ENCODE measurements at regions not wholly inside any gene's neighbourhood (a gene's known extent, or its start where the extent isn't known, plus 50 kb on each side); places are given as distances from the start of the nearest gene placed in this dataset.

DNA sequence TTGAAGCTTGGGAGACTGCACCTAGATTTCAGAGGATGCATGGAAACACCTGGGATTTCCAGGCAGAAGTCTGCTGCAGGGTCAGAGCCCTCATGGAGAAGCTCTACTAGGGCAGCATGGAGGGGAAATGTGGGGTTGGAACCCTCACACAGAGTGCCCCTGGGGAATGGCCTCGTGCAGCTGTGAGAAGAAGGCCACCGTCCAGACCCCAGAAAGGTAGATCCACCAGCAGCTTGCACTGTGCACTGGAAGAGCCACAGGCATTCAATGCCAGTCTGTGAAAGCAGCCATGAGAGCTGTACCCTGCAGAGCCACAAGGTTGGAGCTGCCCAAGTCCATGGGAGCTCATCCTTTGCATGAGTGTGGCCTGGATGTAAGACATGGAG, 285.3 kb upstream of the FAM174A start:
- DNase-seq (no peak), ATAC-seq (ENCODE audit: insufficient read depth, low read depth) (no peak)
- Histone ChIP-seq H2AFZ (ENCODE audit: low read depth, low read length) (no peak overlapping the region), H3K79me2 (ENCODE audit: insufficient read depth, low read length) (no peaks in the 10 kb centered on the region), H3K4me1 (ENCODE audit: insufficient read depth, low read length) (no peaks in the 10 kb centered on the region), H3K27ac (ENCODE audit: low read length) (no peak overlapping the region), H3K36me3 (ENCODE audit: insufficient read depth, low read length) (no peaks in the 10 kb centered on the region), H3K4me2 (ENCODE audit: insufficient read depth, low read length) (no peak overlapping the region), H3K4me3 (ENCODE audit: low read depth in 1 of 2, low read length in 2 of 2) (no peak overlapping the region), H3K9me3 (ENCODE audit: insufficient read depth, low read length, severe bottlenecking) (no peaks in the 10 kb centered on the region), H4K20me1 (ENCODE audit: insufficient read depth, low read length) (no peaks in the 10 kb centered on the region), H3K27me3 (ENCODE audit: insufficient read depth, low read length, poor library complexity) (no peaks in the 10 kb centered on the region), H3K9ac (ENCODE audit: low read depth, low read length) (no peak overlapping the region)
- TF ChIP-seq, protein P1, sequence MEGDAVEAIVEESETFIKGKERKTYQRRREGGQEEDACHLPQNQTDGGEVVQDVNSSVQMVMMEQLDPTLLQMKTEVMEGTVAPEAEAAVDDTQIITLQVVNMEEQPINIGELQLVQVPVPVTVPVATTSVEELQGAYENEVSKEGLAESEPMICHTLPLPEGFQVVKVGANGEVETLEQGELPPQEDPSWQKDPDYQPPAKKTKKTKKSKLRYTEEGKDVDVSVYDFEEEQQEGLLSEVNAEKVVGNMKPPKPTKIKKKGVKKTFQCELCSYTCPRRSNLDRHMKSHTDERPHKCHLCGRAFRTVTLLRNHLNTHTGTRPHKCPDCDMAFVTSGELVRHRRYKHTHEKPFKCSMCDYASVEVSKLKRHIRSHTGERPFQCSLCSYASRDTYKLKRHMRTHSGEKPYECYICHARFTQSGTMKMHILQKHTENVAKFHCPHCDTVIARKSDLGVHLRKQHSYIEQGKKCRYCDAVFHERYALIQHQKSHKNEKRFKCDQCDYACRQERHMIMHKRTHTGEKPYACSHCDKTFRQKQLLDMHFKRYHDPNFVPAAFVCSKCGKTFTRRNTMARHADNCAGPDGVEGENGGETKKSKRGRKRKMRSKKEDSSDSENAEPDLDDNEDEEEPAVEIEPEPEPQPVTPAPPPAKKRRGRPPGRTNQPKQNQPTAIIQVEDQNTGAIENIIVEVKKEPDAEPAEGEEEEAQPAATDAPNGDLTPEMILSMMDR (IDR thresholded peaks at IDR 0.05; ENCODE audit: borderline replicate concordance, extremely low read depth, low read length, poor library complexity, severe bottlenecking), result no peak
- TF ChIP-seq EZH2 (IDR thresholded peaks at IDR 0.05; ENCODE audit: borderline replicate concordance, low read depth, low read length, severe bottlenecking), result no peak

DNA sequence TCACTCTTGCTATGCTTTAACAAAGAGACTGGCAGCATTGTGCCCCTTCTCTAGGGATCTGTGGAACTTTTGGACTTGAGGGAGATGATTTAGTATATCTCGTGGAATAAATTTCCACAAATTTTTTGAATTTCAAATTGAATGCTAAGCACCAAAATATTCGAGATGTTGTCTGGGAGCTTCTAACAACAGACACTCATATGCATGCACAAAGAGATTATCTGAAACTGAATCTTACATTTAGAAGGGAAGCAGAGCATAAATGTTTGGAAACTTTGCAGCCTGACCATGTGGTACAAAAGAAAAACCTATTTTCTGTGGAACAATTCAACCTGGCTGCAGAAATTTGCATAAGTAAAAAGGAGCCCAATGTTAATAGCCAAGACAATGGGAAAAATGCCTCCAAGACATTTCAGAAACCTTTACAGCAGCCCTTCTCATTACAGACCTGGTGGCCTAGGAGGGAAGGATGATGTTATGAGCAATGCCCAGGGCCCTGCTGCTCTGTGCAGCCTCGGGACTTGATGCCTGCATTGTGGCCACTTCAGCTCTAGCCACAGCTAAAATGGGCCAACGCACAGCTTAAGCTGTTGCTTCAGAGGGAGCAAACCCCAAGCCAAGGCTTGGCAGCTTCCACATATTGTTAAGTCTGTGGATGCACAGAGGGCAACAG, 285.8 kb upstream of the FAM174A start:
- DNase-seq, result no peak

DNA sequence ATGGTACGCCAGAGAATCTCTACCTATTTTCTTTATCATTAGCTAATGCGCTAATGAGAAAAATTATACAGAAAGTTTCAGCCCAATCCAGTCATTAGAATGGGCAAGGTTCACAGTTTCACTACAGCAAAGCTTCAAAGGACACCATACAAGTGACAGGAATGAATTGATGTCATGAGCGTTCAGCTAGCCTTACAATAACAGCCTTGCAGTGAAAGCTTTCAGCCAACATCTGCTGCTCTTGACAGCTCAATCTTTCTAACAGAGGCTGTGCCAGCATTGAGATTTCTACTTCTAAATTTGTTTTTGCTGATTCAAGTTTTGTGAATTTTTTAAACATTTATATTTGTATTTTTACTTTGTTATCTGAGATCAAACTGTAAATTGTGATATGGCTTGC, 302.4 kb upstream of the FAM174A start:
- no peak overlapping the region for H3K4me2 ChIP-seq (ENCODE audit: insufficient read depth, low read length)
- H2AFZ ChIP-seq (ENCODE audit: low read depth, low read length), result no peak overlapping the region
- H3K27me3 ChIP-seq (ENCODE audit: insufficient read depth, low read length, poor library complexity), result no peaks in the 10 kb centered on the region
- no peaks in the 10 kb centered on the region for H3K79me2 ChIP-seq (ENCODE audit: insufficient read depth, low read length)
- no peak overlapping the region for H3K4me3 ChIP-seq (ENCODE audit: low read depth in 1 of 2, low read length in 2 of 2)
- H3K27ac ChIP-seq (ENCODE audit: low read length), result no peak overlapping the region
- H3K4me1 ChIP-seq (ENCODE audit: insufficient read depth, low read length), result no peaks in the 10 kb centered on the region
- no peaks in the 10 kb centered on the region for H3K9me3 ChIP-seq (ENCODE audit: insufficient read depth, low read length, severe bottlenecking)
- DNase-seq (no peak), ATAC-seq (ENCODE audit: insufficient read depth, low read depth) (no peak)
- H3K36me3 ChIP-seq (ENCODE audit: insufficient read depth, low read length), result no peaks in the 10 kb centered on the region
- H3K9ac ChIP-seq (ENCODE audit: low read depth, low read length), result no peak overlapping the region
- H4K20me1 ChIP-seq (ENCODE audit: insufficient read depth, low read length), result no peaks in the 10 kb centered on the region
- TF ChIP-seq, protein P1 (IDR thresholded peaks at IDR 0.05; ENCODE audit: borderline replicate concordance, extremely low read depth, low read length, poor library complexity, severe bottlenecking), result no peak
- no peak for TF ChIP-seq EZH2 (IDR thresholded peaks at IDR 0.05; ENCODE audit: borderline replicate concordance, low read depth, low read length, severe bottlenecking)

More for the DNA sequence above, 285.8 kb upstream of the FAM174A start:
- Histone ChIP-seq H3K4me2 (ENCODE audit: insufficient read depth, low read length) (no peak overlapping the region), H3K9me3 (ENCODE audit: insufficient read depth, low read length, severe bottlenecking) (no peaks in the 10 kb centered on the region), H3K79me2 (ENCODE audit: insufficient read depth, low read length) (no peaks in the 10 kb centered on the region), H3K27ac (ENCODE audit: low read length) (no peak overlapping the region), H4K20me1 (ENCODE audit: insufficient read depth, low read length) (no peaks in the 10 kb centered on the region), H3K9ac (ENCODE audit: low read depth, low read length) (no peak overlapping the region), H2AFZ (ENCODE audit: low read depth, low read length) (no peak overlapping the region), H3K4me1 (ENCODE audit: insufficient read depth, low read length) (no peaks in the 10 kb centered on the region), H3K27me3 (ENCODE audit: insufficient read depth, low read length, poor library complexity) (no peaks in the 10 kb centered on the region), H3K4me3 (ENCODE audit: low read depth in 1 of 2, low read length in 2 of 2) (no peak overlapping the region), H3K36me3 (ENCODE audit: insufficient read depth, low read length) (no peaks in the 10 kb centered on the region)
- no peak for ATAC-seq (ENCODE audit: insufficient read depth, low read depth)
- no peak for TF ChIP-seq EZH2 (IDR thresholded peaks at IDR 0.05; ENCODE audit: borderline replicate concordance, low read depth, low read length, severe bottlenecking)
- TF ChIP-seq, protein P1 (IDR thresholded peaks at IDR 0.05; ENCODE audit: borderline replicate concordance, extremely low read depth, low read length, poor library complexity, severe bottlenecking), result no peak
